K562 (cell line): ENCODE measurements at regions not wholly inside any gene's neighbourhood (a gene's known extent, or its start where the extent isn't known, plus 50 kb on each side); places are given as distances from the start of the nearest gene placed in this dataset.

ENCODE experiments used
- ATAC-seq: fragments of 200-7000 bp; cut with Tn5 transposase; 3 replicates; pipeline ENCODE4 v1.9.1; 2020; ENCODE audit warnings: moderate library complexity
- BruUV-seq: library from RNA; stranded (reverse); fragments of 400-500 nt; replicated peaks from 2 replicates; lab custom pipeline; 2021; lab: Mats Ljungman, UMichigan
- CTCF ChIA-PET: fragments of 300-600 bp; formaldehyde crosslinking; extraction: SDS; loops from one replicate; lab custom pipeline; 2021; ENCODE audit warnings: low intra/inter-chr PET ratio; lab: Yijun Ruan, JAX
- POLR2A ChIA-PET: fragments of 300-600, 350-650 bp; sonication (Branson Sonifier 250); formaldehyde crosslinking; extraction: SDS; loops from one replicate; lab custom pipeline; 2021; ENCODE audit warnings: antibody characterized with exemption, inconsistent platforms; lab: Yijun Ruan, JAX
- DNase-seq, 4 experiments: peaks; one replicate each; pipeline versions ENCODE4 v3.0.0 to v3.0.0-alpha.2; 2011 to 2018; ENCODE audit warnings: low spot score in 3 of 4, mixed read lengths in 3 of 4; ENCODE audit errors: extremely low read depth in 1 of 4
- FAIRE-seq: peaks from 2 replicates; lab custom pipeline; 2011; peaks lifted over from hg19 to GRCh38; lab: Jason Lieb, UNC
- H2AFZ ChIP-seq: 2 replicates; pipeline ENCODE4 v1.6.0; 2011; ENCODE audit warnings: low read depth, low read length, control low read depth, inconsistent platforms
- H3K27ac ChIP-seq: fragments of 200-600 bp; 3 replicates; pipeline ENCODE4 v1.8.0; 2011; ENCODE audit warnings: low read depth, mild to moderate bottlenecking, control low read depth, inconsistent platforms, low read length, moderate library complexity, mixed read lengths; ENCODE audit errors: extremely low read depth
- H3K27me3 ChIP-seq, 2 experiments: fragments of 300-600 bp in 1 of 2; 2 replicates in 1 of 2; 3 replicates in 1 of 2; pipeline versions ENCODE4 v1.6.0 to v1.8.0; 2011; ENCODE audit warnings: inconsistent platforms in 2 of 2, low read length in 2 of 2, mild to moderate bottlenecking in 1 of 2, mixed read lengths in 1 of 2, moderate library complexity in 1 of 2; ENCODE audit not compliant: control insufficient read depth in 2 of 2, insufficient read depth in 2 of 2
- H3K36me3 ChIP-seq: fragments of 300-600 bp; 3 replicates; pipeline ENCODE4 v1.8.0; 2011; ENCODE audit warnings: mild to moderate bottlenecking, low read length, inconsistent platforms; ENCODE audit not compliant: control insufficient read depth, insufficient read depth
- H3K4me1 ChIP-seq, 2 experiments: fragments of 200-600 bp in 1 of 2; replicated peaks in 1 of 2; 2 replicates in 1 of 2; 3 replicates in 1 of 2; pipeline versions ENCODE4 v1.5.1 to v1.8.0; 2011; ENCODE audit warnings: inconsistent platforms in 2 of 2, low read length in 2 of 2, mild to moderate bottlenecking in 1 of 2, mixed read lengths in 1 of 2, moderate library complexity in 1 of 2; ENCODE audit not compliant: control insufficient read depth in 2 of 2, insufficient read depth in 2 of 2
- H3K4me2 ChIP-seq: 2 replicates; pipeline ENCODE4 v1.6.1; 2011; ENCODE audit warnings: low read length, control low read depth, inconsistent platforms, mixed read lengths; ENCODE audit not compliant: insufficient read depth
- H3K4me3 ChIP-seq: fragments of 200-600 bp; sonication (generic), shearing (Covaris generic); 2 replicates; pipeline ENCODE4 v1.5.1; 2016; ENCODE audit warnings: control low read depth, inconsistent platforms
- H3K79me2 ChIP-seq: fragments of 200-600 bp; 3 replicates; pipeline ENCODE4 v1.8.0; 2011; ENCODE audit warnings: low read length, inconsistent platforms; ENCODE audit not compliant: control insufficient read depth, insufficient read depth
- H3K9ac ChIP-seq, 2 experiments: 2 replicates each; pipeline versions ENCODE4 v1.6.0 to v1.6.1; 2011; ENCODE audit warnings: low read depth in 2 of 2, low read length in 2 of 2, control low read depth in 1 of 2, inconsistent platforms in 1 of 2, mild to moderate bottlenecking in 1 of 2, mixed read lengths in 1 of 2; ENCODE audit not compliant: insufficient read depth in 1 of 2
- H3K9me1 ChIP-seq: one replicate; pipeline ENCODE4 v1.6.0; 2011; ENCODE audit warnings: inconsistent platforms, mild to moderate bottlenecking, low read length, moderate library complexity; ENCODE audit not compliant: control insufficient read depth, insufficient read depth
- H3K9me3 ChIP-seq: replicated peaks from 2 replicates; pipeline ENCODE4 v1.5.1; 2011; ENCODE audit warnings: low read depth, low read length, inconsistent platforms; ENCODE audit not compliant: control insufficient read depth, insufficient read depth
- H4K20me1 ChIP-seq: replicated peaks from 2 replicates; pipeline ENCODE4 v1.6.1; 2011; ENCODE audit warnings: low read length, inconsistent platforms, mixed read lengths; ENCODE audit not compliant: control insufficient read depth, insufficient read depth
- E2F6 ChIP-seq, 2 experiments: IDR thresholded peaks; 2 replicates each; pipeline ENCODE4 v1.6.1; 2011; ENCODE audit warnings: borderline replicate concordance in 1 of 2, control low read depth in 1 of 2, low read depth in 1 of 2, low read length in 1 of 2, mild to moderate bottlenecking in 1 of 2, mixed read lengths in 1 of 2, moderate library complexity in 1 of 2; ENCODE audit not compliant: insufficient read depth in 1 of 2, insufficient read length in 1 of 2, poor library complexity in 1 of 2, severe bottlenecking in 1 of 2; ENCODE audit errors: extremely low read depth in 1 of 2
- HEY1 ChIP-seq: fragments of 250-450 bp; sonication (Bioruptor Pico); IDR thresholded peaks from 2 replicates; pipeline ENCODE4 v1.5.0; 2020; ENCODE audit warnings: mild to moderate bottlenecking, moderate library complexity, borderline replicate concordance
- IRF2 ChIP-seq: sonication (generic); formaldehyde crosslinking; IDR thresholded peaks from 2 replicates; pipeline ENCODE4 v1.8.1; 2022; ENCODE audit warnings: mild to moderate bottlenecking, missing genetic modification reagents
- LCOR ChIP-seq: sonication (generic); formaldehyde crosslinking; IDR thresholded peaks from 2 replicates; pipeline ENCODE4 v1.8.0; 2022; ENCODE audit warnings: mild to moderate bottlenecking, missing genetic modification reagents
- TCFL5 ChIP-seq: fragments of 250-450 bp; sonication (Bioruptor Pico); conservative IDR thresholded peaks from 2 replicates; pipeline ENCODE4 v1.6.1; 2021; ENCODE audit warnings: mild to moderate bottlenecking, moderate library complexity, matching md5 sums
- TEAD2 ChIP-seq: fragments of 450-650 bp; IDR thresholded peaks from 2 replicates; pipeline ENCODE4 v1.6.1; 2016; ENCODE audit warnings: missing genetic modification characterization, control low read depth, missing compliant biosample characterization
- ZFP30 ChIP-seq: fragments of 250-450 bp; sonication (Bioruptor Pico); IDR thresholded peaks from 2 replicates; pipeline ENCODE4 v1.8.0; 2022; ENCODE audit warnings: moderate library complexity, mild to moderate bottlenecking, inconsistent platforms, borderline replicate concordance
- ZSCAN32 ChIP-seq: fragments of 450-650 bp; formaldehyde crosslinking; IDR thresholded peaks from 2 replicates; pipeline ENCODE4 v1.4.0; 2020; ENCODE audit warnings: mild to moderate bottlenecking, moderate library complexity
- WGBS: fragments of 100-300 bp; shearing (Covaris generic); methylation state at CpG from one replicate; pipeline ENCODE4 v1.1.6; 2016; ENCODE audit warnings: low coverage, mixed read lengths; ENCODE audit not compliant: insufficient coverage; ENCODE audit errors: missing lambda C conversion rate; 5-methylcytosine and 5-hydroxymethylcytosine counted together
- in situ Hi-C: fragments of 300-500 bp; cut with MboI; formaldehyde crosslinking; loops from 4 replicates; pipeline ENCODE4 v1.15.0; 2018; ENCODE audit warnings: inconsistent platforms, mixed read lengths
- intact Hi-C: fragments of 100-400 bp; cut with micrococcal nuclease; formaldehyde crosslinking; loops from 2 replicates; pipeline ENCODE4 v1.14.2; 2022
- TF ChIP-seq, protein P1 (sequence below), 2 experiments: fragments of 250-450 bp in 1 of 2; fragments of 450-650 bp in 1 of 2; sonication (Bioruptor Pico) in 1 of 2; IDR thresholded peaks; 2 replicates each; pipeline versions ENCODE4 v1.6.1 to v1.8.0; 2016 to 2021; ENCODE audit warnings: mild to moderate bottlenecking in 2 of 2, moderate library complexity in 2 of 2, missing compliant biosample characterization in 1 of 2, missing genetic modification characterization in 1 of 2

DNA sequence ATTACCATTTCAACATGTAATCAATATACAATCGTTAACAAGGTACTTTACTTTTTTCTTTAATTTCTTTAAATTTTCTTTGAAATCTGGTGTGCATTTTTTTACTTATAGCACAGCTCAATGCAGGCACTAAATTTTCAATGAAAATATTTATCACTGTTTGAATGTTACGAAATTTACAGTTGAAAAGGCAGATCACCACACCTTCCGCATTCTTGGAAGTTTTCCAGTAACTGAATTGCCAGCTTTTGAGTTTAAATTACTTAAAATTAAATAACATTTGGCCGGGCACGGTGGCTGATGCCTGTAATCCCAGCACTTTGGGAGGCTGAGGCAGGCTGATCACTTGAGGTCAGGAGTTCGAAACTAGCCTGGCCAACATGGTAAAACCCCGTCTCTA lies 309.9 kb downstream of the BMP7 start:
- BruUV-seq, result no TSS peak
- CTCF ChIA-PET, result no interaction called here
- in situ Hi-C loops, result no loop called here

More for the DNA sequence above, 309.9 kb downstream of the BMP7 start:
- intact Hi-C loops, result no loop called here
- Histone ChIP-seq H2AFZ (no peak overlapping the region), H3K4me2 (no peak overlapping the region), H4K20me1 (no peaks in the 10 kb centered on the region), H3K27ac (no peak overlapping the region), H3K36me3 (no peaks in the 10 kb centered on the region), H3K9me1 (no peaks in the 10 kb centered on the region), H3K9me3 (no peaks in the 10 kb centered on the region), H3K4me1 (no peaks in the 10 kb centered on the region), H3K79me2 (no peaks in the 10 kb centered on the region), H3K27me3 (peaks cover 34 to 63% of the 10 kb centered on the region in 2 experiments), H3K9ac (no peak overlapping the region), H3K4me3 (no peak overlapping the region)
- FAIRE-seq, result no peak
- WGBS, result 3% methylated on average over 7 of the region's 7 CpGs
- no peak for ATAC-seq
- TF ChIP-seq TCFL5 (CRISPR knock-in tag), result no peak
- no peak for TF ChIP-seq ZFP30 (CRISPR knock-in tag)
- no peak for TF ChIP-seq HEY1
- no peak for TF ChIP-seq ZSCAN32
- TF ChIP-seq, protein P1, sequence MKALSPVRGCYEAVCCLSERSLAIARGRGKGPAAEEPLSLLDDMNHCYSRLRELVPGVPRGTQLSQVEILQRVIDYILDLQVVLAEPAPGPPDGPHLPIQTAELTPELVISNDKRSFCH (CRISPR knock-in tag; IDR thresholded peaks at IDR 0.05), result no peak
- TF ChIP-seq, protein P1 (tag; IDR thresholded peaks at IDR 0.05), result no peak
- TF ChIP-seq TEAD2 (tag), result no peak
- TF ChIP-seq E2F6 (IDR thresholded peaks at IDR 0.05; ENCODE audit: borderline replicate concordance in 1 of 2, extremely low read depth in 1 of 2, insufficient read depth in 1 of 2, insufficient read length in 1 of 2, low read depth in 1 of 2, low read length in 1 of 2, poor library complexity in 1 of 2, severe bottlenecking in 1 of 2), result no peak
- no peak for TF ChIP-seq IRF2 (CRISPR knock-in tag)
- TF ChIP-seq LCOR (CRISPR knock-in tag), result no peak
- DNase-seq, result no peak
- POLR2A ChIA-PET, result no interaction called here
